PC-3 (cell line): ENCODE measurements at regions not wholly inside any gene's neighbourhood (a gene's known extent, or its start where the extent isn't known, plus 50 kb on each side); places are given as distances from the start of the nearest gene placed in this dataset.

Experiments used
- ATAC-seq: fragments of 200-7000 bp; cut with Tn5 transposase; 2 replicates; pipeline ENCODE4 v1.9.1; 2020; ENCODE audit warnings: mild to moderate bottlenecking, moderate library complexity
- BruUV-seq: library from RNA; stranded (reverse); fragments of 400-500 nt; replicated peaks from 2 replicates; lab custom pipeline; 2021; lab: Mats Ljungman, UMichigan
- CTCF ChIA-PET: fragments of 300-600 bp; sonication (Branson Sonifier 250); formaldehyde crosslinking; loops from one replicate; lab custom pipeline; 2022; ENCODE audit warnings: antibody characterized with exemption; lab: Charles Lee
- POLR2A ChIA-PET: fragments of 300-600 bp; sonication (Branson Sonifier 250); formaldehyde crosslinking; loops from one replicate; lab custom pipeline; 2022; ENCODE audit warnings: antibody characterized with exemption; ENCODE audit not compliant: unreplicated experiment; lab: Charles Lee
- DNase-seq: peaks from one replicate; pipeline ENCODE4 v3.0.0-alpha.2; 2015
- H2AFZ ChIP-seq: fragments of 300-600 bp; sonication (generic); 2 replicates; pipeline ENCODE4 v1.6.0; 2016; ENCODE audit warnings: antibody characterized with exemption, low read length
- H3F3A ChIP-seq: fragments of 300-600 bp; sonication (generic); one replicate; pipeline ENCODE4 v1.6.0; 2017; ENCODE audit warnings: antibody characterized with exemption, low read length, control low read depth, mild to moderate bottlenecking; ENCODE audit not compliant: unreplicated experiment
- H3K27ac ChIP-seq: fragments of 300-600 bp; sonication (generic); 2 replicates; pipeline ENCODE4 v1.5.1; 2016; ENCODE audit warnings: mild to moderate bottlenecking, low read length
- H3K27me3 ChIP-seq: fragments of 300-600 bp; sonication (generic); 2 replicates; pipeline ENCODE4 v1.6.1; 2016; ENCODE audit warnings: low read length, mixed read lengths
- H3K36me3 ChIP-seq: fragments of 300-600 bp; sonication (generic); 2 replicates; pipeline ENCODE4 v1.6.1; 2016; ENCODE audit warnings: low read depth, mixed run types, low read length, mixed read lengths
- H3K4me1 ChIP-seq: fragments of 300-600 bp; sonication (generic); 2 replicates; pipeline ENCODE4 v1.5.1; 2016; ENCODE audit warnings: low read length; ENCODE audit not compliant: insufficient read depth
- H3K4me2 ChIP-seq: fragments of 300-600 bp; sonication (generic); 2 replicates; pipeline ENCODE4 v1.6.0; 2016; ENCODE audit warnings: low read length
- H3K4me3 ChIP-seq: fragments of 300-600 bp; sonication (generic); 2 replicates; pipeline ENCODE4 v1.5.1; 2016; ENCODE audit warnings: mild to moderate bottlenecking, low read length, mixed read lengths
- H3K79me2 ChIP-seq: fragments of 300-600 bp; sonication (generic); 2 replicates; pipeline ENCODE4 v1.6.1; 2017; ENCODE audit warnings: low read length, mixed read lengths
- H3K9ac ChIP-seq: fragments of 300-600 bp; sonication (generic); 2 replicates; pipeline ENCODE4 v1.6.0; 2016; ENCODE audit warnings: mild to moderate bottlenecking, low read length
- H3K9me2 ChIP-seq: fragments of 300-600 bp; sonication (generic); replicated peaks from 2 replicates; pipeline ENCODE4 v1.6.1; 2016; ENCODE audit warnings: mixed run types, low read length, mixed read lengths
- H3K9me3 ChIP-seq: fragments of 300-600 bp; sonication (generic); 2 replicates; pipeline ENCODE4 v1.6.1; 2016; ENCODE audit warnings: low read length, mixed read lengths
- H4K20me1 ChIP-seq: fragments of 300-600 bp; sonication (generic); 2 replicates; pipeline ENCODE4 v1.6.1; 2016; ENCODE audit warnings: low read length, mixed read lengths
- CTCF ChIP-seq: fragments of 300-600 bp; sonication (generic); conservative IDR thresholded peaks from 2 replicates; pipeline ENCODE4 v1.5.1; 2017; ENCODE audit warnings: antibody characterized with exemption, low read depth, mild to moderate bottlenecking, low read length
- EZH2 ChIP-seq: fragments of 300-600 bp; sonication (generic); IDR thresholded peaks from one replicate; pipeline ENCODE4 v1.6.1; 2017; ENCODE audit warnings: antibody characterized with exemption, mild to moderate bottlenecking, low read length; ENCODE audit not compliant: unreplicated experiment
- EZH2phosphoT487 ChIP-seq: fragments of 300-600 bp; sonication (generic); IDR thresholded peaks from 2 replicates; pipeline ENCODE4 v1.6.1; 2018; ENCODE audit warnings: mild to moderate bottlenecking, antibody characterized with exemption, low read length, borderline replicate concordance
- intact Hi-C: fragments of 100-400 bp; cut with micrococcal nuclease; formaldehyde crosslinking; loops from 2 replicates; pipeline ENCODE4 v1.9.0; 2023

DNA sequence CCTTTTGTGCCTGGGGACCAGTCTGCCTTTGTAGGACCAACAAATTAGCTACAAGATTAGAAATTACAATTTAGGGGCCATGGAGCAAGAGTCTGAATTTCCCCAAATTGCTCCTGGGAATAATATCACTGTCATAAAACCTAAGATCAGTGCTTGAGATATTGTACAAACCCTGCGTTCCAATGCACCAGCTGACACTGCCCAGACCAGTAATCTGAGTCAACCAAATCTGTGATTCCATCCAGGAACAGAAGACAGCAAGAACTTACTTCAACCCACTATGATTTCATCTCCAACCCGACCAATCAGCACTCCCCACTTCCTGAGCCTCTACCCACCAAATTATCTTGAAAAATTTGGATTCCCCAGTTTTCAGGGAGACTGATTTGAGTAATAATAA, 1305.0 kb upstream of the NRXN1 start:
- Histone ChIP-seq H3F3A (no peaks in the 10 kb centered on the region), H3K4me1 (no peaks in the 10 kb centered on the region), H3K4me3 (no peak overlapping the region), H3K9me3 (no peaks in the 10 kb centered on the region), H2AFZ (no peak overlapping the region), H3K27me3 (no peaks in the 10 kb centered on the region), H4K20me1 (no peaks in the 10 kb centered on the region), H3K27ac (no peak overlapping the region), H3K9ac (no peak overlapping the region), H3K9me2 (no peaks in the 10 kb centered on the region), H3K36me3 (no peaks in the 10 kb centered on the region), H3K4me2 (no peak overlapping the region), H3K79me2 (no peaks in the 10 kb centered on the region)
- ChIA-PET POLR2A (no interaction called here), CTCF (no interaction called here)
- DNase-seq: no peak
- no peak for TF ChIP-seq EZH2phosphoT487
- no peak for TF ChIP-seq EZH2
- no peak for TF ChIP-seq CTCF
- no peak for ATAC-seq
- intact Hi-C loops: no loop called here
- BruUV-seq: no TSS peak

DNA sequence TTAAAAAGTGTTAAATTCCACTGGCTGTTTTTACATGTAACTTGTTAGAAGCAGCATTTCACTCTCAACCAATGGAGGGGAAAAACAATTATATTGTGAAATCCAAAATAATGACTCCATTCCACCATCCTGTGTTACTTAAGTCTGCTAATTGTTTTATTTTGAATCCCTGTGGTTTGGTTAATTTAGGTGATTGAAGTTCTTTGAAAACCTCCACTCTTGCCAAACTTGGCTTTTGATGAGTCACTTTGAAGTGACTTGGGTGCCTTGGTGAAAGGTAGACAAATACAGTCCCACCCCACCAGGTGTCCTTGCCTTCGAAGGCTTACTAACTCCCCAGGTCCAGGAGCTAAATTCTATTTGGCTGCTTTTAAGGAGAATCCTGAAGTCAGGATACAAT, 1303.8 kb upstream of the NRXN1 start:
- Histone ChIP-seq H3F3A (no peaks in the 10 kb centered on the region), H3K4me2 (no peak overlapping the region), H3K36me3 (no peaks in the 10 kb centered on the region), H3K27ac (no peak overlapping the region), H4K20me1 (no peaks in the 10 kb centered on the region), H3K9ac (no peak overlapping the region), H3K9me2 (no peaks in the 10 kb centered on the region), H3K79me2 (no peaks in the 10 kb centered on the region), H2AFZ (no peak overlapping the region), H3K27me3 (no peaks in the 10 kb centered on the region), H3K9me3 (no peaks in the 10 kb centered on the region), H3K4me3 (no peak overlapping the region), H3K4me1 (no peaks in the 10 kb centered on the region)
- no peak for ATAC-seq
- TF ChIP-seq CTCF (no peak), EZH2phosphoT487 (no peak), EZH2 (no peak)
- peak; percentile 16 for DNase-seq
- no TSS peak for BruUV-seq
- intact Hi-C loops: no loop called here
- POLR2A ChIA-PET: no interaction called here
- CTCF ChIA-PET: no interaction called here

GRCh38 chr2:52334185-52334584, 1302.3 kb upstream of the NRXN1 start:
- no peaks in the 10 kb centered on the region for H4K20me1 ChIP-seq
- no peak overlapping the region for H3K4me3 ChIP-seq
- no peaks in the 10 kb centered on the region for H3F3A ChIP-seq
- no TSS peak for BruUV-seq
- ATAC-seq (peak; percentile 58), DNase-seq (peak; percentile 59)
- POLR2A ChIA-PET: no interaction called here
- H3K9ac ChIP-seq: no peak overlapping the region
- H3K4me2 ChIP-seq: no peak overlapping the region
- no peaks in the 10 kb centered on the region for H3K9me2 ChIP-seq
- no peaks in the 10 kb centered on the region for H3K79me2 ChIP-seq
- no peak overlapping the region for H2AFZ ChIP-seq
- no peaks in the 10 kb centered on the region for H3K36me3 ChIP-seq
- H3K4me1 ChIP-seq: no peaks in the 10 kb centered on the region
- CTCF ChIA-PET: no interaction called here
- intact Hi-C loops: no loop called here
- no peak for TF ChIP-seq CTCF
- TF ChIP-seq EZH2: no peak
- no peak overlapping the region for H3K27ac ChIP-seq
- no peaks in the 10 kb centered on the region for H3K27me3 ChIP-seq
- H3K9me3 ChIP-seq: no peaks in the 10 kb centered on the region
